Ishikawa (cell line): ENCODE measurements at regions not wholly inside any gene's neighbourhood (a gene's known extent, or its start where the extent isn't known, plus 50 kb on each side); places are given as distances from the start of the nearest gene placed in this dataset.

Experiments used
- CEBPB ChIP-seq: IDR thresholded peaks from 2 replicates; pipeline ENCODE4 v1.6.1; 2012
- CREB1 ChIP-seq: IDR thresholded peaks from 2 replicates; pipeline ENCODE4 v1.6.1; 2012; ENCODE audit warnings: low read depth
- EGR1 ChIP-seq: IDR thresholded peaks from 2 replicates; pipeline ENCODE4 v1.6.1; 2012
- EP300 ChIP-seq: IDR thresholded peaks from 2 replicates; pipeline ENCODE4 v1.6.1; 2012; ENCODE audit warnings: borderline replicate concordance
- FOXM1 ChIP-seq: IDR thresholded peaks from 2 replicates; pipeline ENCODE4 v1.6.1; 2012; ENCODE audit warnings: low read depth, borderline replicate concordance
- NFIC ChIP-seq: IDR thresholded peaks from 2 replicates; pipeline ENCODE4 v1.6.1; 2012
- RAD21 ChIP-seq: IDR thresholded peaks from 2 replicates; pipeline ENCODE4 v1.6.1; 2012; ENCODE audit warnings: low read depth
- TAF1 ChIP-seq: IDR thresholded peaks from 2 replicates; pipeline ENCODE4 v1.6.1; 2012; ENCODE audit warnings: low read depth, mild to moderate bottlenecking
- TCF12 ChIP-seq: IDR thresholded peaks from 2 replicates; pipeline ENCODE4 v1.6.1; 2012; ENCODE audit warnings: low read depth
- TEAD4 ChIP-seq: IDR thresholded peaks from 2 replicates; pipeline ENCODE4 v1.6.1; 2012
- USF1 ChIP-seq: IDR thresholded peaks from 2 replicates; pipeline ENCODE4 v1.6.1; 2012
- YY1 ChIP-seq: IDR thresholded peaks from 2 replicates; pipeline ENCODE4 v1.6.1; 2012; ENCODE audit warnings: low read depth
- ZBTB7A ChIP-seq: IDR thresholded peaks from 2 replicates; pipeline ENCODE4 v1.6.1; 2012; ENCODE audit warnings: low read depth
- TF ChIP-seq, protein P1 (sequence below): IDR thresholded peaks from 2 replicates; pipeline ENCODE4 v1.6.1; 2012; ENCODE audit warnings: low read depth, mild to moderate bottlenecking
- TF ChIP-seq, protein P2 (sequence below): IDR thresholded peaks from 2 replicates; pipeline ENCODE4 v1.6.1; 2012

GRCh38 chr5:143542798-143543144 lies 139.3 kb upstream of the NR3C1 start:
- TF ChIP-seq FOXM1 (no peak), TCF12 (no peak), EGR1 (no peak), RAD21 (no peak), YY1 (no peak), USF1 (no peak), CEBPB (no peak), EP300 (no peak), TEAD4 (no peak), ZBTB7A (no peak)
- TF ChIP-seq, protein P1, sequence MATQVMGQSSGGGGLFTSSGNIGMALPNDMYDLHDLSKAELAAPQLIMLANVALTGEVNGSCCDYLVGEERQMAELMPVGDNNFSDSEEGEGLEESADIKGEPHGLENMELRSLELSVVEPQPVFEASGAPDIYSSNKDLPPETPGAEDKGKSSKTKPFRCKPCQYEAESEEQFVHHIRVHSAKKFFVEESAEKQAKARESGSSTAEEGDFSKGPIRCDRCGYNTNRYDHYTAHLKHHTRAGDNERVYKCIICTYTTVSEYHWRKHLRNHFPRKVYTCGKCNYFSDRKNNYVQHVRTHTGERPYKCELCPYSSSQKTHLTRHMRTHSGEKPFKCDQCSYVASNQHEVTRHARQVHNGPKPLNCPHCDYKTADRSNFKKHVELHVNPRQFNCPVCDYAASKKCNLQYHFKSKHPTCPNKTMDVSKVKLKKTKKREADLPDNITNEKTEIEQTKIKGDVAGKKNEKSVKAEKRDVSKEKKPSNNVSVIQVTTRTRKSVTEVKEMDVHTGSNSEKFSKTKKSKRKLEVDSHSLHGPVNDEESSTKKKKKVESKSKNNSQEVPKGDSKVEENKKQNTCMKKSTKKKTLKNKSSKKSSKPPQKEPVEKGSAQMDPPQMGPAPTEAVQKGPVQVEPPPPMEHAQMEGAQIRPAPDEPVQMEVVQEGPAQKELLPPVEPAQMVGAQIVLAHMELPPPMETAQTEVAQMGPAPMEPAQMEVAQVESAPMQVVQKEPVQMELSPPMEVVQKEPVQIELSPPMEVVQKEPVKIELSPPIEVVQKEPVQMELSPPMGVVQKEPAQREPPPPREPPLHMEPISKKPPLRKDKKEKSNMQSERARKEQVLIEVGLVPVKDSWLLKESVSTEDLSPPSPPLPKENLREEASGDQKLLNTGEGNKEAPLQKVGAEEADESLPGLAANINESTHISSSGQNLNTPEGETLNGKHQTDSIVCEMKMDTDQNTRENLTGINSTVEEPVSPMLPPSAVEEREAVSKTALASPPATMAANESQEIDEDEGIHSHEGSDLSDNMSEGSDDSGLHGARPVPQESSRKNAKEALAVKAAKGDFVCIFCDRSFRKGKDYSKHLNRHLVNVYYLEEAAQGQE: no peak
- TF ChIP-seq, protein P2, sequence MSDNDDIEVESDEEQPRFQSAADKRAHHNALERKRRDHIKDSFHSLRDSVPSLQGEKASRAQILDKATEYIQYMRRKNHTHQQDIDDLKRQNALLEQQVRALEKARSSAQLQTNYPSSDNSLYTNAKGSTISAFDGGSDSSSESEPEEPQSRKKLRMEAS: no peak

GRCh38 chr5:143541943-143542797 lies 138.7 kb upstream of the NR3C1 start:
- TF ChIP-seq FOXM1: no peak
- no peak for TF ChIP-seq RAD21
- TF ChIP-seq CEBPB: no peak

DNA sequence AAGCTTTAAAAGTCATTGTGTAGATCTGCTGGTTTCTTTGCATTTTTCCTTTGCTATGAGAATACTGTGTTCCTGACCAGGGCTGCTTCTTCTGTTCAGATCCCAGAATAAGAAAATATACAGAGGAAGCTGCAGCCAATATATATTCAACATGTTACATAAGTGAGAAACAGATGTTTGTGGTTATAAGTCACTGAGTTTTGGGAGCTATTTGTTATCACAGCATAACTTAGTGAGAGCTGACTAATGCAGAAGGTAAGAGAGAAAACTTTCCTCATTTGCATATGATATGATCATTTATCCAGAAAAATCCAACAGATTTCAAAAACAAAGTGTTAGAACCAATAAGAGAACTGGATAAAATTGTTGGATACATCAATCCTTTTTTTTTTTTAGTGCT lies 136.3 kb upstream of the NR3C1 start:
- TF ChIP-seq EGR1: no peak

DNA sequence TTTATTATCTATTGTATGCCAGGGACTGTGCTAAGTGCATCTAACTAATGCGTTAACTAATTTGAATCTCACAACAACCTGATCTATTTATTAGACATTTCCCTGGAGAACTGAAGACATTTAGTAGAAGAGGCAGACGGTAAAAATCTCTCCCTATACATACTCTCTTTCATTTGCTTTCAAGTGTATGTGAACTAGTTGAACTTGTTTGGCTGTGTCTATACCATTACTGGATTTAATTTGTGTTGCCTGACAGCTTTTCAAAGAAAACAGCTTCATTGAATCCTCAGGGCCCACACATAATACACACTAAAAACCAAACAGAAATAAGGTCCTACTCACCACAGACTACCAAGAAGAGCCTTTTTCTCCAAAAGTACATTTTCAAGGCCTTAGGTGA lies 133.6 kb upstream of the NR3C1 start:
- no peak for TF ChIP-seq FOXM1
- TF ChIP-seq CREB1: no peak
- TF ChIP-seq, protein P2: no peak

- no peak for TF ChIP-seq TEAD4
- no peak for TF ChIP-seq FOXM1
- TF ChIP-seq, protein P1: no peak
- TF ChIP-seq, protein P2: no peak
- no peak for TF ChIP-seq ZBTB7A
- no peak for TF ChIP-seq EP300
- no peak for TF ChIP-seq TAF1
- TF ChIP-seq CEBPB: no peak
- no peak for TF ChIP-seq CREB1
- no peak for TF ChIP-seq RAD21
- TF ChIP-seq USF1: no peak
- TF ChIP-seq NFIC: no peak
- TF ChIP-seq TCF12: no peak
- no peak for TF ChIP-seq YY1
- TF ChIP-seq EGR1: no peak
Observed at GRCh38 chr5:143536364-143536763, 132.9 kb upstream of the NR3C1 start.

GRCh38 chr5:143534761-143535154 lies 131.3 kb upstream of the NR3C1 start:
- TF ChIP-seq, protein P1: no peak
- TF ChIP-seq USF1 (no peak), EGR1 (no peak), YY1 (no peak), CREB1 (no peak), TAF1 (no peak), TCF12 (no peak), NFIC (no peak), ZBTB7A (no peak), EP300 (no peak), FOXM1 (no peak), RAD21 (no peak), CEBPB (no peak), TEAD4 (no peak)
- TF ChIP-seq, protein P2: no peak
